GM21825 (cell line): ENCODE measurements at regions not wholly inside any gene's neighbourhood (a gene's known extent, or its start where the extent isn't known, plus 50 kb on each side); places are given as distances from the start of the nearest gene placed in this dataset.

Experiments used
- ATAC-seq: cut with Tn5 transposase; IDR thresholded peaks from one replicate; pipeline ENCODE4 v1.9.1; 2021; ENCODE audit warnings: mild to moderate bottlenecking, moderate library complexity; ENCODE audit not compliant: unreplicated experiment

GRCh38 chr3:10583798-10584708 is 78.7 kb upstream of the ATP2B2 start:
- ATAC-seq, result no peak

GRCh38 chr3:10585945-10586344 is 80.6 kb upstream of the ATP2B2 start:
- ATAC-seq, result no peak

DNA sequence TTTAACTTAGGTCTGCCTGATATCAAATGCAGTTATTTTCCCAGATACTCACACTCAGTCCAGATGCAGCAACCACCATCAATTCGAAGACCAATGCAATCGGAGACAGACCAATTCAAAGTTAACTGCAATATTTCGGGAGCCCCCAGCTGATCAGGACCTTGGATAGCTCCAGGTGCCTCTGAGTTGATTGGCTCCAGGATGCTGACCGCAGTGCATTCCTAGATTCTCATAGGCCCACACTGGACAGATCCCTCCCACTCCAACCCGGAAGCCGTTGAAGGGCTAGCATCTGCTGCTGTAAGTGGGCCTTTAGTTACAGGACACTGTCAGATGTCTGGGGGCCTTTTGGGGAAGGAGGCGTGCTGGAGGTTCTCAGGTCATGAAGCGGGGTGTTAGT is 89.5 kb upstream of the ATP2B2 start:
- no peak for ATAC-seq

DNA sequence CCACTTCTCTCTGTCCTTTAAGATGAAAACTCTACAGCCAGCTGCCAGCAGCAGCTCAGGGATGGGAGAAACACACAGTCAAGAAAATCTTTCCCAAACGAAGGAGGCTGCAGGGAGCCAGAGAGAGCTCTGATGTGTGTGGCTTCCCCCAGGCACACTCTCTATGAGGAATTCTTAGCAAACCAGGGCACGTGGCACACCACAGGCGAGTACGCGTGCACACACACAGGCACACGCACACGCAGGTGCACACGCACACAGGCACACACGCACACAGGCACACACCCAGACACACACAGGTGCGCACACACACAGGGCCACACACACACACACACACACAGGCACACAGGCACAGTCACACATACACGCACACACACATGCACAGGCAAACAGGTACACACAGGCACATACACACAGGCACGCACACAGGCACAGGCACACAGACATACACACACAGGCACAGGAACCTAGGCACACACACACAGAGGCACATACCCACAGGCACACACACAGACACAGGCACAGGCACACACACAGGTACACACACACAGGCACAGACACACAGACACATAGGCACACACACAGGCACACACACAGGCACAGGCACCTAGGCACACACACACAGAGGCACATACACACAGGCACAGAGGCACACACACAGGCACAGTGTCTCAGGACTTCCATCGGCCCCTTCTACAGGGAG is 91.5 kb upstream of the ATP2B2 start:
- ATAC-seq, result no peak

DNA sequence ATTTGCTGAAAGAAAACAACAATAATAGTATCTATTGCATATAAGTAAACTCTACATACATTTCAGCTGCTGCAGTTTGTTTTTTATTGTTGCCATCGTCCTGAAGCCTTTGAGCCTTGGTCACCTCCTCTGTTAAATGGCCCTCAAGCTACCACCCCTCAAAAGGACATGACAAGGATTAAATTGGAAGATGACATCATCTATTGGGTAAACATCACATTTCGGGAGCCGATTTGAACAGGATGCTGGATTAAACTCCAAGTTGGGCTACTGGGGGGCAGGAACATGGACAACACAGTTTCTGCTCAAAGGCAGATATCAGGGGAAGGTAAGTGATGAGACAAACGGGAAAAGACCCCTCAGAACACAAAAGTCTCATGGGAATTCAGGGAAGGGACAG is 92.3 kb upstream of the ATP2B2 start:
- no peak for ATAC-seq

GRCh38 chr3:10599017-10599416 is 93.6 kb upstream of the ATP2B2 start:
- no peak for ATAC-seq

DNA sequence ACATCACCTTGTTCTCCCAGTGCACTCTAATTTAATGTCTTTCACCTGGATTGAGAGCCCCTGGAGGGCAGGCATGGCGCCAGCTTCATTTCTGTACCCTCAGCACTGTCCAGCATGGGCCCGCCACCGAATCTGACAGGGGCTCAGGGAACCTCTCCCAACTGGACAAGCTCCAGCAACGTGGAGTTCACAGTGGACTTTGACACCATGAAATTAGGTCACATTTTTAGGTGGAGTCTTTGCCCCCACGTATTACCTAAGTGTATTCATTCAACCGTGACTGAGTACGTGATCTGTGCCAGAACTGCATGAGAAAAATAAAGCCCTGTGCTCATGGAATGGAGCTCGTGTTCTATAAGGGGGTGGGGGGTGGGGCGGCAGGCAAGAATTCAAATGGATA is 94.1 kb upstream of the ATP2B2 start:
- no peak for ATAC-seq

- ATAC-seq, result no peak
Observed at GRCh38 chr3:10600296-10600714, 94.9 kb upstream of the ATP2B2 start.

GRCh38 chr3:10600726-10601125 is 95.3 kb upstream of the ATP2B2 start:
- ATAC-seq, result no peak

- no peak for ATAC-seq
Observed at GRCh38 chr3:10601151-10601856, 95.9 kb upstream of the ATP2B2 start.

DNA sequence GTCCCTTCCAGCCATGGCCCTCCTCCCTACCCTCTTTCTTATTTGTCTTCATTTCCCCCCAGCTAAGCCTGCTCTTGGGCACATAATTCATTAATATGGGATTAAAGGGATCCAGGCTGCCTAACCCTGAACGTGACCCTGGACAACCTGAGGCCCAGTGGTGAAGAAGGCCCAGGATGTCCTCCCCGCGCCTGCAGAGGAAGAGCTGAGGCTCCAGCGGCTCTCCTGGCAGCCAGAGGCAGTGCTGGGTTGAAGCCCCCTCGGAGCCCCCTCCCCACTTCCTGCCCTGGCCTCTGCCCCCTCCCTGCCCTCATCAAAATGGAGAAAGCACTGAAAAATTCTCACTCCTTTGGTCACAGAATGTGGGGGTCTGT is 96.5 kb upstream of the ATP2B2 start:
- no peak for ATAC-seq

GRCh38 chr3:10602271-10602670 is 96.9 kb upstream of the ATP2B2 start:
- ATAC-seq, result no peak

- no peak for ATAC-seq
Observed at GRCh38 chr3:10602769-10603768, 97.7 kb upstream of the ATP2B2 start.

- ATAC-seq, result no peak
Observed at GRCh38 chr3:10609134-10609533, 103.7 kb upstream of the ATP2B2 start.

- ATAC-seq, result no peak
Observed at GRCh38 chr3:10614168-10614567, 108.8 kb upstream of the ATP2B2 start.

DNA sequence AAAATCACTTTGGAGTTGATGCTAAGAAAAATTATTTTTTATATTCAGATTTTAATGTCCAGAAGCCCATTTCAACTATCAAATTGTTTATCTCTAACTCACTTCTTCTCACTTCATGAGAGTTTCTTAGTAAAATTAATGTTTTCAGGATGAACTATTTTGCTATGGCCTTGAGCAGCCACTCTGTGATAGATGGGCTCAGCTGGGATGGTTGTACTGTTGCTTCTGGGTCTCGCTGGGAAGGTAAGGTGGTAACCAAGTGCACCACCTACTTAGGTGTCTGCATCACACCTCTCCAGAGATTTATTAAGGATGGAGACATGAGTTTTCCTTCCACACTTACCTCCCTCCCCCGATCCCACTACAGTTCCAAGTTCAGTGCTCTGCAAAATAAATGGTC is 110.3 kb upstream of the ATP2B2 start:
- no peak for ATAC-seq

- ATAC-seq, result no peak
Observed at GRCh38 chr3:10616321-10616720, 110.9 kb upstream of the ATP2B2 start.

- ATAC-seq, result no peak
Observed at GRCh38 chr3:10619989-10620832, 114.8 kb upstream of the ATP2B2 start.

- ATAC-seq, result no peak
Observed at GRCh38 chr3:10620833-10621082, 115.4 kb upstream of the ATP2B2 start.
